GM12875 (cell line): ENCODE measurements at regions not wholly inside any gene's neighbourhood (a gene's known extent, or its start where the extent isn't known, plus 50 kb on each side); places are given as distances from the start of the nearest gene placed in this dataset.
"Not testable (repeated sequence)": the region's sequence is repeated elsewhere in the genome, so short reads cannot be mapped to it uniquely, and the experiment has no call there.

Experiments
- H3K4me3 ChIP-seq: one replicate; pipeline ENCODE4 v1.5.1; 2011; ENCODE audit warnings: low read depth, low read length, control low read depth
- CTCF ChIP-seq: IDR thresholded peaks from 2 replicates; pipeline ENCODE4 v1.5.1; 2011; ENCODE audit warnings: low read depth, mild to moderate bottlenecking, control low read depth, inconsistent platforms, low read length, moderate library complexity, borderline replicate concordance; ENCODE audit not compliant: insufficient read depth

- no peak for TF ChIP-seq CTCF
- H3K4me3 ChIP-seq, result no peak overlapping the region
Observed at GRCh38 chr3:140870351-140870750, 71.3 kb upstream of the SLC25A36 start.

DNA sequence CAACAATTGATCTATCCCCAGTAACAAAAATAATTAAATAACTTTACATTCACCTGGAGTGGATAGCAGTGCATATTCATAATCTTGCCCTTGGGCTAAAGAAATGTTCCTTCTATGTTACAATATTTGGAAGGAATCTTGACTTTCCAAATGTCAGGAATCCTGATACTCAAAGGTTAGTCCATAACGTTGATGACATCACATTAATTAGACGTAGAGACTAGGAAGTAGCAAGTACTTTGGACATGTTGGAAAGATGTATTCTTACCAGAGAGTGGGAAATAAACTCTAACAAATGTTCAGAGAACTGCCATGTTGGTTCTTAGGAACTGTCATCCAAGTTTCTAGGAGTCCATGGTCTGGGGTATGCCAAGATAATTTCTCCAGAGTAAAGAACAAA, 70.6 kb upstream of the SLC25A36 start:
- no peak for TF ChIP-seq CTCF
- H3K4me3 ChIP-seq, result no peak overlapping the region

DNA sequence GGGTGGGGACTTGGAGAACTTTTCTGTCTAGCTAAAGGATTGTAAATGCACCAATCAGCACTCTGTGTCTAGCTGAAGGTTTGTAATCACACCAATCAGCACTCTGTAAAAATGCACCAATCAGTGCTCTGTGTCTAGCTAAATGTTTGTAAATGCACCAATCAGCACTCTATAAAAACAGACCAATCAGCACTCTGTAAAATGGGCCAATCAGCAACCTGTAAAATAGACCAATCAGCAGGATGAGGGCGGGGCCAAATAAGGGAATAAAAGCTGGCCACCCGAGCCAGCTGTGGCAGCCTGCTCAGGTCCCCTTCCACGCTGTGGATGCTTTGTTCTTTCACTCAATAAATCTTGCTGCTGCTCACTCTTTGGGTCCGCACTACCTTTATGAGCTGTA, 69.5 kb upstream of the SLC25A36 start:
- not testable (repeated sequence) for H3K4me3 ChIP-seq

- no peak overlapping the region for H3K4me3 ChIP-seq
- no peak for TF ChIP-seq CTCF
Observed at GRCh38 chr3:140883428-140884040, 58.1 kb upstream of the SLC25A36 start.

DNA sequence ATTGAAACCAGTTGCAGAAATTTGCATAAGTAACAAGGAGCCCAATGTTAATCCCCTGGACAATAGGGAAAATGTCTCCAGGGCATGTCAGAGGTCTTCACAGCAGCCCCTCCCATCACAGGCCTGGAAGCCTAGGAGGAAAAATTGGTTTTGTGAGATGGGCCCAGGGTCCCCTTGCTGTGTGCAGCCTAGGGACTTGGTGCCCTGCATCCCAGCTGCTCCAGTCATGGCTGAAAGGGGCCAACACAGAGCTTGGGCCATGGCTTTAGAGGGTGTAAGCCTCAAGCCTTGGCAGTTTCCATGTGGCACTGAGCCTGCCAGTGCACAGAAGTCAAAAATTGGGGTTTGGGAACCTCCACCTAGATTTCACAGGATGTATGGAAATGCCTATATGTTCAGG, 55.9 kb upstream of the SLC25A36 start:
- H3K4me3 ChIP-seq, result not testable (repeated sequence)
